GM06990 (cell line): ENCODE measurements at regions not wholly inside any gene's neighbourhood (a gene's known extent, or its start where the extent isn't known, plus 50 kb on each side); places are given as distances from the start of the nearest gene placed in this dataset.
"Not testable (repeated sequence)": the region's sequence is repeated elsewhere in the genome, so short reads cannot be mapped to it uniquely, and the experiment has no call there.

Experiments
- DNase-seq: peaks from one replicate; pipeline ENCODE4 v3.0.0-alpha.2; 2011; ENCODE audit not compliant: insufficient read length; ENCODE audit errors: extremely low read depth
- H3K27me3 ChIP-seq: replicated peaks from 2 replicates; pipeline ENCODE4 v1.6.0; 2011; ENCODE audit warnings: low read length; ENCODE audit not compliant: control insufficient read depth, insufficient read depth
- H3K36me3 ChIP-seq: 2 replicates; pipeline ENCODE4 v1.5.1; 2011; ENCODE audit warnings: low read length; ENCODE audit not compliant: control insufficient read depth, insufficient read depth
- H3K4me3 ChIP-seq: replicated peaks from 2 replicates; pipeline ENCODE4 v1.5.1; 2011; ENCODE audit warnings: low read depth, mild to moderate bottlenecking, control low read depth, low read length
- CTCF ChIP-seq: IDR thresholded peaks from 2 replicates; pipeline ENCODE4 v1.5.1; 2011; ENCODE audit warnings: low read length, control low read depth, mild to moderate bottlenecking, inconsistent platforms; ENCODE audit not compliant: insufficient read depth, poor library complexity, severe bottlenecking

- TF ChIP-seq CTCF: no peak
- no peak overlapping the region for H3K4me3 ChIP-seq
- H3K27me3 ChIP-seq: no peaks in the 10 kb centered on the region
- no peaks in the 10 kb centered on the region for H3K36me3 ChIP-seq
- no peak for DNase-seq
Measured at GRCh38 chr12:83261998-83262397, 575.3 kb downstream of the TMTC2 start.

- not testable (repeated sequence) for H3K36me3 ChIP-seq, H3K27me3 ChIP-seq, H3K4me3 ChIP-seq, DNase-seq
Measured at GRCh38 chr12:83260126-83260525, 573.4 kb downstream of the TMTC2 start.

GRCh38 chr12:83257726-83258125 is 571.0 kb downstream of the TMTC2 start:
- no peak for TF ChIP-seq CTCF
- Histone ChIP-seq H3K4me3 (no peak overlapping the region), H3K27me3 (no peaks in the 10 kb centered on the region), H3K36me3 (no peaks in the 10 kb centered on the region)
- no peak for DNase-seq

- H3K36me3 ChIP-seq: no peaks in the 10 kb centered on the region
- no peak for DNase-seq
- no peaks in the 10 kb centered on the region for H3K27me3 ChIP-seq
- H3K4me3 ChIP-seq: no peak overlapping the region
- TF ChIP-seq CTCF: no peak
Measured at GRCh38 chr12:83256562-83256961, 569.9 kb downstream of the TMTC2 start.

GRCh38 chr12:83250866-83251265 is 564.2 kb downstream of the TMTC2 start:
- no peak for DNase-seq
- no peak overlapping the region for H3K4me3 ChIP-seq
- no peaks in the 10 kb centered on the region for H3K27me3 ChIP-seq
- no peak for TF ChIP-seq CTCF
- H3K36me3 ChIP-seq: no peaks in the 10 kb centered on the region

- no peak for DNase-seq
- H3K4me3 ChIP-seq: no peak overlapping the region
- H3K27me3 ChIP-seq: no peaks in the 10 kb centered on the region
- H3K36me3 ChIP-seq: no peaks in the 10 kb centered on the region
- no peak for TF ChIP-seq CTCF
Measured at GRCh38 chr12:83245156-83245555, 558.5 kb downstream of the TMTC2 start.
